ENCODE measurements at regions not wholly inside any gene's neighbourhood (a gene's known extent, or its start where the extent isn't known, plus 50 kb on each side); places are given as distances from the start of the nearest gene placed in this dataset.

- H3K4me2 ChIP-seq (ENCODE audit: low read depth, low read length): no peak overlapping the region
- in situ Hi-C loops (cut with HindIII; ENCODE audit: extremely low pct_ligation_motif_present, low pct_unique_long_range_greater_than_20kb) (loop anchor here (25.0 kb wide), 1 partner anchor 982 kb away; no protein-coding TSS in a partner anchor), intact Hi-C loops (cut with micrococcal nuclease; ENCODE audit: unreplicated experiment) (no loop called here)
- H3K36me3 ChIP-seq (replicated peaks in 1 of 2; ENCODE audit: control insufficient read depth in 1 of 2, insufficient read depth in 2 of 2, low read length in 2 of 2): no peaks in the 10 kb centered on the region
- WGBS (ENCODE audit: low lambda C conversion rate): under 1% methylated on average over 5 of the region's 5 CpGs
- FAIRE-seq: no peak
- ATAC-seq: no peak
- H3K4me3 ChIP-seq (replicated peaks in 1 of 3; ENCODE audit: insufficient read depth in 1 of 3, low read depth in 2 of 3, low read length in 3 of 3): no peak overlapping the region
- no peaks in the 10 kb centered on the region for H3K9me3 ChIP-seq (ENCODE audit: low read length)
- peaks cover 0 to 8% of the 10 kb centered on the region in 2 experiments; a peak in 1 of 5 replicates for H3K27me3 ChIP-seq (ENCODE audit: control insufficient read depth in 1 of 2, insufficient read depth in 2 of 2, low read length in 2 of 2)
- DNase-seq (ENCODE audit: low spot score): no peak
- ChIA-PET POLR2A (no interaction called here), CTCF (ENCODE audit: low intra/inter-chr PET ratio, low total read pairs) (no interaction called here)
- TF ChIP-seq ZNF660 (CRISPR knock-in tag; IDR thresholded peaks at IDR 0.05; ENCODE audit: borderline replicate concordance, low read depth) (no peak), SMAD1 (CRISPR knock-in tag; IDR thresholded peaks at IDR 0.05; ENCODE audit: borderline replicate concordance, low read depth) (no peak), NR3C1 (CRISPR knock-in tag; IDR thresholded peaks at IDR 0.05) (no peak), KAT8 (CRISPR knock-in tag; IDR thresholded peaks at IDR 0.05) (no peak), ZNF850 (CRISPR knock-in tag; conservative IDR thresholded peaks at IDR 0.05) (no peak), ZNF18 (CRISPR knock-in tag; IDR thresholded peaks at IDR 0.05; ENCODE audit: insufficient replicate concordance) (no peak), ZNF142 (CRISPR knock-in tag; IDR thresholded peaks at IDR 0.05) (no peak), STAT5B (CRISPR knock-in tag; IDR thresholded peaks at IDR 0.05) (no peak), HOMEZ (CRISPR knock-in tag; IDR thresholded peaks at IDR 0.05; ENCODE audit: low read depth) (no peak)
- no peaks in the 10 kb centered on the region for H3K79me2 ChIP-seq (ENCODE audit: insufficient read depth, low read length)
- no peak overlapping the region for H2AFZ ChIP-seq (ENCODE audit: low read length)
- no peaks in the 10 kb centered on the region for H3K4me1 ChIP-seq (ENCODE audit: insufficient read depth, low read length)
- H4K20me1 ChIP-seq (ENCODE audit: insufficient read depth, low read length): no peaks in the 10 kb centered on the region
- H3K9ac ChIP-seq (ENCODE audit: insufficient read depth, low read depth, low read length): no peak overlapping the region
- no peak overlapping the region for H3K27ac ChIP-seq (ENCODE audit: extremely low read length, insufficient read depth, low read length)
- no TSS peak for BruUV-seq (replicated peaks)
Measured at GRCh38 chr2:176669398-176670174, 400.3 kb downstream of the MTX2 start.

Data from HepG2 (cell line).